Spleen (tissue), 11 donors: ENCODE measurements at regions not wholly inside any gene's neighbourhood (a gene's known extent, or its start where the extent isn't known, plus 50 kb on each side); places are given as distances from the start of the nearest gene placed in this dataset.
A peak's percentile ranks its signal among the peaks of the same experiment; 100 is the strongest.
"Not testable (repeated sequence)": the region's sequence is repeated elsewhere in the genome, so short reads cannot be mapped to it uniquely, and the experiment has no call there.

ENCODE experiments used
- DNase-seq: peaks from one replicate; pipeline ENCODE4 v3.0.0-alpha.2; 2020
- H3K27ac ChIP-seq, 8 donors: fragments of 200-600 bp; sonication (generic) in 7 of 8; 1 replicate in 4 of 8; 2 replicates in 4 of 8; pipeline versions ENCODE4 v1.5.0 to v1.8.0; 2016 to 2021; ENCODE audit warnings: inconsistent platforms in 4 of 8, mild to moderate bottlenecking in 4 of 8, moderate library complexity in 1 of 8
- H3K27me3 ChIP-seq, 7 donors: fragments of 200-600 bp; sonication (generic) in 6 of 7; replicated peaks in 1 of 7; 1 replicate in 4 of 7; 2 replicates in 3 of 7; pipeline versions ENCODE4 v1.5.0 to v1.8.0; 2016 to 2021; ENCODE audit warnings: inconsistent platforms in 3 of 7, mild to moderate bottlenecking in 1 of 7
- H3K36me3 ChIP-seq, 6 donors: fragments of 200-600 bp; sonication (generic) in 5 of 6; 1 replicate in 4 of 6; 2 replicates in 2 of 6; pipeline versions ENCODE4 v1.5.0 to v1.8.0; 2016 to 2021; ENCODE audit warnings: inconsistent platforms in 2 of 6
- H3K4me1 ChIP-seq, 6 donors: fragments of 200-600 bp; sonication (generic) in 5 of 6; 1 replicate in 3 of 6; 2 replicates in 3 of 6; pipeline versions ENCODE4 v1.5.0 to v1.8.0; 2016 to 2021; ENCODE audit warnings: inconsistent platforms in 3 of 6
- H3K4me3 ChIP-seq, 8 donors: fragments of 200-600 bp; sonication (generic) in 7 of 8; 1 replicate in 4 of 8; 2 replicates in 4 of 8; pipeline versions ENCODE4 v1.5.0 to v1.8.0; 2016 to 2021; ENCODE audit warnings: inconsistent platforms in 4 of 8, mild to moderate bottlenecking in 4 of 8, moderate library complexity in 2 of 8
- H3K9me3 ChIP-seq, 8 donors: fragments of 200-600 bp; sonication (generic) in 7 of 8; 1 replicate in 4 of 8; 2 replicates in 4 of 8; pipeline versions ENCODE4 v1.5.0 to v1.8.0; 2016 to 2021; ENCODE audit warnings: inconsistent platforms in 4 of 8
- CTCF ChIP-seq, 11 experiments: fragments of 200-600 bp in 7 of 11; fragments of 450-650 bp in 4 of 11; sonication (generic) in 4 of 11; IDR thresholded peaks in 8 of 11; conservative IDR thresholded peaks in 3 of 11; 1 replicate in 7 of 11; 2 replicates in 4 of 11; pipeline versions ENCODE4 v1.4.0 to v1.8.0; 2016 to 2021; ENCODE audit warnings: antibody characterized with exemption in 11 of 11, inconsistent platforms in 4 of 11, mild to moderate bottlenecking in 1 of 11
- POLR2A ChIP-seq, 3 donors: fragments of 450-650 bp; IDR thresholded peaks; one replicate each; pipeline ENCODE4 v1.5.1; 2017; ENCODE audit warnings: antibody characterized with exemption in 3 of 3, mild to moderate bottlenecking in 1 of 3
- POLR2AphosphoS5 ChIP-seq, 3 donors: sonication (generic); formaldehyde crosslinking; IDR thresholded peaks; one replicate each; pipeline ENCODE4 v1.5.1; 2017; ENCODE audit warnings: antibody characterized with exemption in 3 of 3
- WGBS, 5 donors: extraction: QIAGEN DNeasy Blood & Tissue Kit in 3 of 5; methylation state at CpG; one replicate each; pipeline versions ENCODE4 v1.1.5 to v1.1.7; 2013 to 2018; 5-methylcytosine and 5-hydroxymethylcytosine counted together
- intact Hi-C: fragments of 100-400 bp; cut with DNase I; formaldehyde crosslinking; loops from one replicate; pipeline ENCODE4 v1.15.0; 2023; ENCODE audit warnings: low total_unique reads
- donor health status: healthy with polysubstance abuse.
- donor health status: DM: no; HTN: no; CAD: no; lungs with moderate emphysema.
- donor health status: DM: no; HTN: no; CAD: no.
- donor health status: Bipolar disorder and iron deficiency.
- donor health status: healthy.
- donor health status: DM: no; HTN: no; CAD: no.
- donor health status: DM: yes; HTN: yes; CAD: no.

DNA sequence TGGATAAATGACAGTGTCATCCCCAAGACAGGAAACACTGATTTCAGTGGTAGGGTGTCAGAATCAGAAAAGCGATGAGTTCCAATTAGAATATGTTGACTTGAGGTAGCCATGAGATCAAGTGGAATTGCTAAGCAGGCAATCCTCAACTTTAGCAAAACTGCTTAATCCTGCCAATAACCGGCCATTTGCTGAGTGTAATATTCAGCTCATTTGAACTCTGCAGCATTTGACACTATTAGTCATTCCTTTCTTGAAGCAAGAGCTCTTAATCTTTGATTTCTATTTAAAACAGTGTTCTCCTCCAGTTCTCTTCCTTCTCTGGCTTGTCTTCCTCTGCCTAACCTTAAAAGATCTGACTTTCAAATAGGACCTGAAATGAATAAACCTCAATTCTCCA lies 68.7 kb upstream of the DCLK2 start:
- H3K4me3 ChIP-seq, result no peak overlapping the region
- H3K27ac ChIP-seq, result no peak overlapping the region
- peaks cover 0 to 9% (median 0%) of the 10 kb centered on the region in 7 donors for H3K27me3 ChIP-seq
- no peak for TF ChIP-seq POLR2AphosphoS5 (IDR thresholded peaks at IDR 0.05)
- no peak for DNase-seq
- no peaks in the 10 kb centered on the region for H3K36me3 ChIP-seq
- WGBS, 5 donors, result 77 to 93% (median 87%) methylated on average over 2 of the region's 2 CpGs
- intact Hi-C loops, result no loop called here
- H3K9me3 ChIP-seq, result no peaks in the 10 kb centered on the region
- H3K4me1 ChIP-seq, result peaks cover 0 to 6% (median 0%) of the 10 kb centered on the region in 6 donors

DNA sequence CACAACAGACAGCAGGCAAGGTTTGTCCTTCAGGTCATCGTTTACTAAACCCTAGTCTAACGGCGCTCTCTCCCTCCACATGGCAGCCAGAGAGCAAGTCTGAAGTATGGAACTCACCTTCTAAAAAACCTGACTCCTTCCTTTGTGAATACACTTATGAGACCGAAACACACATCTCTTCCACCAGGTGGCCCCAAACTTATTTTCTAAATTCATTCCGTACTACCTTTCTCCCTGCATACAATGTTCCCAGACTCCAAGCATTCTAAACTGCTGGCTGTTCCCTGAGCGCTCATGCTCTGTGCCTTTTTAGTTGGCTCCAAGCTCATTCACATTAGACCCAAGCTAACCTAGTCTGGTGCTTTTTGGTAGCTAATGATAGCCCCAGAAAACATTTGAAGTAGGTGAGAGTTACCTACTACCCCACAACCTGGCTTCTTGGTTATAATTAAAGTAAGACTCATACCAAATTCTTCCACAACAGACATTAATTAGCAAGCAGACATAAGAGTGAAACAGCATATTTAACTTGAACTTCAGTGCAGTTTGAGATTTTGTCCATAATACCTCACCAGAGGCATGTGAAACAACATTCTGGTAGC lies 67.6 kb upstream of the DCLK2 start:
- TF ChIP-seq POLR2AphosphoS5 (IDR thresholded peaks at IDR 0.05), result no peak
- TF ChIP-seq CTCF (IDR thresholded peaks at IDR 0.05 in 8 of 11, conservative IDR thresholded peaks at IDR 0.05 in 3 of 11), result peak in 7 of 11 experiments; percentile 24 to 61 (median 55)
- TF ChIP-seq POLR2A (IDR thresholded peaks at IDR 0.05), result no peak
- Histone ChIP-seq H3K27ac (no peak overlapping the region), H3K36me3 (no peaks in the 10 kb centered on the region), H3K9me3 (no peaks in the 10 kb centered on the region), H3K4me3 (no peak overlapping the region), H3K27me3 (peaks cover 0 to 9% (median 0%) of the 10 kb centered on the region in 7 donors), H3K4me1 (peaks cover 0 to 6% (median 0%) of the 10 kb centered on the region in 6 donors)
- intact Hi-C loops, result loop anchor here (10.0 kb wide), 1 partner anchor 224 kb away; no protein-coding TSS in a partner anchor
- WGBS, 5 donors, result 35 to 56% (median 43%) methylated on average over 5 to 6 of the region's 6 CpGs
- DNase-seq, result no peak

DNA sequence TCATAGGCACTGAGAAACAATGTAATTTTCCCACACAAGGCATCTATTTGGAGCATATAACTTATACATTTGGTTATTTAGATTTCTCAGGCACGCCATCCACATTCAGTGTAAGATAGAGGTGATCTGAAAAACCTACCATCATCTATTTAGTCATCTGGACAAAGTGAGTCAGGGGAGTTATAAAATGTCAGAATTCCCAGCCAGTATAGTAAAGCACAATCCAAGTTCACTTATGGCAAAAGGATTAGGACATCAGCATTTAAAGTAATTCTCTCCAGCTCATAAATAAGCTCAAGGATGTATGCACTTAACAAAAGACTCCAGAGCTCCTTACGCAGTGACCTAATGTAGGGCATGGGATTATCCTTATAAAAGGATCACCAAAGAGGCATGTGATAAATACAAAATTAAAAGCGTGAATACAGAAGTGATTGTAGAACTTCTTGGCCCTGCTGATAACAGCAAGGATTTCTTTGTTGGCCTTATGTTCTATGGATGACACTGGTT lies 65.3 kb upstream of the DCLK2 start:
- H3K4me1 ChIP-seq, result peaks cover 0 to 6% (median 0%) of the 10 kb centered on the region in 6 donors
- no peak for TF ChIP-seq POLR2A (IDR thresholded peaks at IDR 0.05)
- no peak for TF ChIP-seq POLR2AphosphoS5 (IDR thresholded peaks at IDR 0.05)
- no peak for TF ChIP-seq CTCF (IDR thresholded peaks at IDR 0.05 in 8 of 11, conservative IDR thresholded peaks at IDR 0.05 in 3 of 11)
- H3K4me3 ChIP-seq, result no peak overlapping the region
- H3K9me3 ChIP-seq, result no peaks in the 10 kb centered on the region
- H3K27ac ChIP-seq, result no peak overlapping the region
- intact Hi-C loops, result loop anchor here (10.0 kb wide), 1 partner anchor 222 kb away; no protein-coding TSS in a partner anchor
- peaks cover 0 to 5% (median 0%) of the 10 kb centered on the region in 7 donors for H3K27me3 ChIP-seq
- WGBS, 5 donors, result 83 to 95% (median 91%) methylated on average over 3 of the region's 3 CpGs
- DNase-seq, result no peak
- H3K36me3 ChIP-seq, result no peaks in the 10 kb centered on the region

GRCh38 chr4:150015910-150016309 lies 62.3 kb upstream of the DCLK2 start:
- not testable (repeated sequence) for H3K4me3 ChIP-seq, H3K4me1 ChIP-seq, H3K27ac ChIP-seq, H3K27me3 ChIP-seq, H3K9me3 ChIP-seq, H3K36me3 ChIP-seq, DNase-seq
- intact Hi-C loops, result loop anchor here (10.0 kb wide), 1 partner anchor 219 kb away; no protein-coding TSS in a partner anchor

DNA sequence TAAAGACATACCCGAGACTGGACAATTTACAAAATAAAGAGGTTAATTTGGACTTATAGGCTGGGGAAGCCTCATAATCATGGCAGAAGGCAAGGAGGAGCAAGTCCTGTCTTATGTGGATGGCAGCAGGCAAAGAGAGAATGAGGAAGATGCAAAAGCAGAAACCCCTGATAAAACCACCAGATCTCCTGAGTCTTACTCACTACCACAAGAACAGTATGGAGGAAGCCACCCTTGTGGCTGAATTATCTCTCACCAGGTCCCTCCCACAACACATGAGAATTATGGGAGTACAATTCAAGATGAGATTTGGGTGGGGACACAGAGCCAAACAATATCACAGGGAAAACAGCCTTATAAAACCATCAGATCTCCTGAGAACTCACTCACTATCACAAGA lies 61.6 kb upstream of the DCLK2 start:
- H3K4me1 ChIP-seq, H3K27ac ChIP-seq, DNase-seq, H3K9me3 ChIP-seq, H3K36me3 ChIP-seq, H3K27me3 ChIP-seq, H3K4me3 ChIP-seq: not testable (repeated sequence)
- intact Hi-C loops, result loop anchor here (10.0 kb wide), 1 partner anchor 218 kb away; no protein-coding TSS in a partner anchor
- 71 to 92% (median 81%) methylated on average over 1 of the region's 1 CpG for WGBS, 5 donors
